ENCODE measurements at regions not wholly inside any gene's neighbourhood (a gene's known extent, or its start where the extent isn't known, plus 50 kb on each side); places are given as distances from the start of the nearest gene placed in this dataset.

GRCh38 chr2:217717646-217718045 is 285.1 kb downstream of the TNS1 start:
- Histone ChIP-seq H3K36me3 (ENCODE audit: control insufficient read depth, insufficient read depth, low read length) (no peaks in the 10 kb centered on the region), H3K4me3 (ENCODE audit: low read depth, low read length) (no peak overlapping the region), H3K27me3 (ENCODE audit: control insufficient read depth, insufficient read depth, low read length) (no peaks in the 10 kb centered on the region)
- no peak for TF ChIP-seq CTCF (IDR thresholded peaks at IDR 0.05; ENCODE audit: insufficient read depth, low read length, poor library complexity, severe bottlenecking)
- no peak for DNase-seq (ENCODE audit: low read depth)

GRCh38 chr2:217715484-217715883 is 287.3 kb downstream of the TNS1 start:
- no peak for DNase-seq (ENCODE audit: low read depth)

GRCh38 chr2:217714287-217714751 is 288.5 kb downstream of the TNS1 start:
- no peak overlapping the region for H3K4me3 ChIP-seq (ENCODE audit: low read depth, low read length)
- no peak for DNase-seq (ENCODE audit: low read depth)
- no peaks in the 10 kb centered on the region for H3K27me3 ChIP-seq (ENCODE audit: control insufficient read depth, insufficient read depth, low read length)
- H3K36me3 ChIP-seq (ENCODE audit: control insufficient read depth, insufficient read depth, low read length), result no peaks in the 10 kb centered on the region
- no peak for TF ChIP-seq CTCF (IDR thresholded peaks at IDR 0.05; ENCODE audit: insufficient read depth, low read length, poor library complexity, severe bottlenecking)

More at GRCh38 chr2:217715484-217715883, 287.3 kb downstream of the TNS1 start:
- no peaks in the 10 kb centered on the region for H3K36me3 ChIP-seq (ENCODE audit: control insufficient read depth, insufficient read depth, low read length)
- no peak for TF ChIP-seq CTCF (IDR thresholded peaks at IDR 0.05; ENCODE audit: insufficient read depth, low read length, poor library complexity, severe bottlenecking)
- H3K4me3 ChIP-seq (ENCODE audit: low read depth, low read length), result no peak overlapping the region
- H3K27me3 ChIP-seq (ENCODE audit: control insufficient read depth, insufficient read depth, low read length), result no peaks in the 10 kb centered on the region

- no peaks in the 10 kb centered on the region for H3K36me3 ChIP-seq (ENCODE audit: control insufficient read depth, insufficient read depth, low read length)
- H3K27me3 ChIP-seq (ENCODE audit: control insufficient read depth, insufficient read depth, low read length), result no peaks in the 10 kb centered on the region
- TF ChIP-seq CTCF (IDR thresholded peaks at IDR 0.05; ENCODE audit: insufficient read depth, low read length, poor library complexity, severe bottlenecking), result peak; percentile 97
- no peak overlapping the region for H3K4me3 ChIP-seq (ENCODE audit: low read depth, low read length)
- DNase-seq (ENCODE audit: low read depth), result no peak
Observed at GRCh38 chr2:217713395-217714286, 289.2 kb downstream of the TNS1 start.

GRCh38 chr2:217712431-217712830 is 290.4 kb downstream of the TNS1 start:
- Histone ChIP-seq H3K27me3 (ENCODE audit: control insufficient read depth, insufficient read depth, low read length) (no peaks in the 10 kb centered on the region), H3K4me3 (ENCODE audit: low read depth, low read length) (no peak overlapping the region), H3K36me3 (ENCODE audit: control insufficient read depth, insufficient read depth, low read length) (no peaks in the 10 kb centered on the region)
- DNase-seq (ENCODE audit: low read depth), result no peak
- TF ChIP-seq CTCF (IDR thresholded peaks at IDR 0.05; ENCODE audit: insufficient read depth, low read length, poor library complexity, severe bottlenecking), result no peak
